GM23338 (cell line): ENCODE measurements at regions not wholly inside any gene's neighbourhood (a gene's known extent, or its start where the extent isn't known, plus 50 kb on each side); places are given as distances from the start of the nearest gene placed in this dataset.

Experiments
- ATAC-seq: fragments of 200-7000 bp; cut with Tn5 transposase; 3 replicates; pipeline ENCODE4 v1.9.1; 2020
- DNase-seq: peaks from one replicate; pipeline ENCODE4 v3.0.0-alpha.2; 2015; ENCODE audit warnings: low spot score
- H2AFZ ChIP-seq: fragments of 200-600 bp; sonication (generic); 2 replicates; pipeline ENCODE4 v1.8.0; 2016; ENCODE audit warnings: antibody characterized with exemption, mild to moderate bottlenecking, moderate library complexity
- H3F3A ChIP-seq: fragments of 200-600 bp; sonication (generic); replicated peaks from 2 replicates; pipeline ENCODE4 v1.8.0; 2017; ENCODE audit warnings: antibody characterized with exemption, mixed run types, low read depth
- H3K27ac ChIP-seq: fragments of 200-600 bp; sonication (generic); 2 replicates; pipeline ENCODE4 v1.6.1; 2016; ENCODE audit warnings: low read depth
- H3K27me3 ChIP-seq: fragments of 200-600 bp; sonication (generic); 2 replicates; pipeline ENCODE4 v1.8.0; 2016; ENCODE audit warnings: mild to moderate bottlenecking, mixed run types, moderate library complexity; ENCODE audit not compliant: insufficient read depth
- H3K36me3 ChIP-seq: fragments of 200-600 bp; sonication (generic); 2 replicates; pipeline ENCODE4 v1.8.0; 2016; ENCODE audit warnings: mild to moderate bottlenecking; ENCODE audit not compliant: insufficient read depth
- H3K4me1 ChIP-seq: fragments of 200-600 bp; sonication (generic); 2 replicates; pipeline ENCODE4 v1.8.0; 2016; ENCODE audit warnings: mild to moderate bottlenecking, moderate library complexity; ENCODE audit not compliant: insufficient read depth
- H3K4me2 ChIP-seq: fragments of 200-600 bp; sonication (generic); 2 replicates; pipeline ENCODE4 v1.7.1; 2017; ENCODE audit warnings: mixed run types
- H3K4me3 ChIP-seq: fragments of 200-600 bp; sonication (generic); 2 replicates; pipeline ENCODE4 v1.6.1; 2016; ENCODE audit warnings: mixed run types
- H3K79me2 ChIP-seq: fragments of 200-600 bp; sonication (generic); replicated peaks from 2 replicates; pipeline ENCODE4 v1.8.0; 2017; ENCODE audit warnings: mild to moderate bottlenecking; ENCODE audit not compliant: insufficient read depth
- H3K9me2 ChIP-seq: fragments of 200-600 bp; sonication (generic); 2 replicates; pipeline ENCODE4 v1.8.0; 2017; ENCODE audit not compliant: insufficient read depth
- H4K20me1 ChIP-seq: fragments of 200-600 bp; sonication (generic); replicated peaks from 2 replicates; pipeline ENCODE4 v1.8.0; 2017; ENCODE audit warnings: mild to moderate bottlenecking; ENCODE audit not compliant: insufficient read depth
- H3K27ac Mint-ChIP-seq: 2 replicates; pipeline ENCODE4 v1.8.0; 2020; ENCODE audit warnings: inconsistent platforms, mild to moderate bottlenecking, moderate library complexity, mixed read lengths
- H3K27me3 Mint-ChIP-seq: 3 replicates; pipeline ENCODE4 v1.8.0; 2022; ENCODE audit warnings: low read depth, mild to moderate bottlenecking, moderate library complexity, mixed read lengths, inconsistent platforms; ENCODE audit not compliant: insufficient read depth, poor library complexity
- H3K36me3 Mint-ChIP-seq: 3 replicates; pipeline ENCODE4 v1.8.0; 2021; ENCODE audit warnings: low read depth, mild to moderate bottlenecking, inconsistent platforms, moderate library complexity, mixed read lengths
- H3K4me1 Mint-ChIP-seq: 3 replicates; pipeline ENCODE4 v1.8.0; 2020; ENCODE audit warnings: mild to moderate bottlenecking, inconsistent platforms, mixed read lengths
- H3K4me3 Mint-ChIP-seq: 3 replicates; pipeline ENCODE4 v1.8.0; 2021; ENCODE audit warnings: moderate library complexity, mild to moderate bottlenecking, inconsistent platforms, mixed read lengths
- H3K9me3 Mint-ChIP-seq: 3 replicates; pipeline ENCODE4 v1.8.0; 2020; ENCODE audit warnings: moderate library complexity, mild to moderate bottlenecking, inconsistent platforms, mixed read lengths
- CREB1 ChIP-seq: fragments of 250-450 bp; sonication (Bioruptor Pico); IDR thresholded peaks from 2 replicates; pipeline ENCODE4 v1.5.0; 2020; ENCODE audit warnings: low read depth, mild to moderate bottlenecking, moderate library complexity
- CTCF ChIP-seq, 2 experiments: fragments of 200-600 bp in 1 of 2; sonication (generic) in 1 of 2; conservative IDR thresholded peaks; 2 replicates each; pipeline versions ENCODE4 v1.5.1 to v1.6.1; 2016 to 2017; ENCODE audit warnings: antibody characterized with exemption in 2 of 2, low read depth in 2 of 2, mild to moderate bottlenecking in 2 of 2, moderate library complexity in 1 of 2
- ETS1 ChIP-seq: IDR thresholded peaks from 2 replicates; pipeline ENCODE4 v1.6.1; 2016; ENCODE audit warnings: antibody characterized with exemption
- EZH2 ChIP-seq: fragments of 200-600 bp; sonication (generic); IDR thresholded peaks from one replicate; pipeline ENCODE4 v1.8.0; 2017; ENCODE audit warnings: antibody characterized with exemption, mild to moderate bottlenecking, low read depth; ENCODE audit not compliant: unreplicated experiment
- EZH2phosphoT487 ChIP-seq: fragments of 200-600 bp; sonication (generic); IDR thresholded peaks from one replicate; pipeline ENCODE4 v1.8.1; 2018; ENCODE audit warnings: antibody characterized with exemption; ENCODE audit not compliant: unreplicated experiment
- JUNB ChIP-seq: IDR thresholded peaks from one replicate; pipeline ENCODE4 v1.6.1; 2016; ENCODE audit warnings: antibody characterized with exemption; ENCODE audit not compliant: unreplicated experiment
- NANOG ChIP-seq: IDR thresholded peaks from 2 replicates; pipeline ENCODE4 v1.6.1; 2016; ENCODE audit warnings: antibody characterized with exemption, borderline replicate concordance
- POLR2AphosphoS5 ChIP-seq: IDR thresholded peaks from 2 replicates; pipeline ENCODE4 v1.6.1; 2016; ENCODE audit warnings: antibody characterized with exemption, low read depth
- STAT1 ChIP-seq: IDR thresholded peaks from one replicate; pipeline ENCODE4 v1.6.1; 2016; ENCODE audit warnings: antibody characterized with exemption; ENCODE audit not compliant: unreplicated experiment
- ZNF114 ChIP-seq: fragments of 250-450 bp; sonication (Bioruptor Pico); IDR thresholded peaks from 2 replicates; pipeline ENCODE4 v1.5.0; 2020; ENCODE audit warnings: mild to moderate bottlenecking, moderate library complexity
- ZNF462 ChIP-seq: fragments of 250-450 bp; sonication (Bioruptor Pico); IDR thresholded peaks from 2 replicates; pipeline ENCODE4 v1.5.0; 2020; ENCODE audit warnings: mild to moderate bottlenecking, moderate library complexity

- no peaks in the 10 kb centered on the region for H3K36me3 Mint-ChIP-seq
- H3K9me2 ChIP-seq: no peaks in the 10 kb centered on the region
- H3F3A ChIP-seq: no peaks in the 10 kb centered on the region
Measured at GRCh38 chr3:76923485-76923884, 116.4 kb upstream of the ROBO2 start.

More at GRCh38 chr3:76923485-76923884, 116.4 kb upstream of the ROBO2 start:
- no peaks in the 10 kb centered on the region for H3K27me3 Mint-ChIP-seq
- TF ChIP-seq EZH2phosphoT487 (no peak), ZNF462 (no peak), POLR2AphosphoS5 (no peak), CREB1 (CRISPR knock-in tag) (no peak), ZNF114 (CRISPR knock-in tag) (no peak), ETS1 (no peak), STAT1 (no peak), EZH2 (no peak), JUNB (no peak), NANOG (no peak), CTCF (conservative IDR thresholded peaks at IDR 0.05; ENCODE audit: low read depth in 2 of 2) (no peak)
- 0 out of 2 replicates have a peak overlapping the region, but pooled peaks have one; percentile 5 for H2AFZ ChIP-seq
- no peaks in the 10 kb centered on the region for H3K36me3 ChIP-seq
- no peaks in the 10 kb centered on the region for H3K27me3 ChIP-seq
- H3K4me1 Mint-ChIP-seq: no peaks in the 10 kb centered on the region
- no peak overlapping the region for H3K4me2 ChIP-seq
- DNase-seq (no peak), ATAC-seq (no peak)
- H3K4me3 ChIP-seq: no peak overlapping the region
- no peaks in the 10 kb centered on the region for H3K9me3 Mint-ChIP-seq
- no peak overlapping the region for H3K27ac ChIP-seq
- no peak overlapping the region for H3K27ac Mint-ChIP-seq
- H4K20me1 ChIP-seq: no peaks in the 10 kb centered on the region
- H3K4me3 Mint-ChIP-seq: no peak overlapping the region
- H3K79me2 ChIP-seq: no peaks in the 10 kb centered on the region
- H3K4me1 ChIP-seq: no peaks in the 10 kb centered on the region
